A549 (cell line): ENCODE measurements at regions not wholly inside any gene's neighbourhood (a gene's known extent, or its start where the extent isn't known, plus 50 kb on each side); places are given as distances from the start of the nearest gene placed in this dataset.

ENCODE experiments used
- TF ChIP-seq, protein P1 (sequence below): fragments of 150-350 bp; IDR thresholded peaks from 2 replicates; pipeline ENCODE4 v1.6.1; 2014; ENCODE audit warnings: low read depth, mild to moderate bottlenecking, low read length
- TF ChIP-seq, protein P2 (sequence below): fragments of >200 bp; sonication (Bioruptor Twin); formaldehyde crosslinking; IDR thresholded peaks from 3 replicates; pipeline ENCODE4 v1.5.1; 2016
- TF ChIP-seq, protein P3 (sequence below): IDR thresholded peaks from 2 replicates; pipeline ENCODE4 v1.6.1; 2012

DNA sequence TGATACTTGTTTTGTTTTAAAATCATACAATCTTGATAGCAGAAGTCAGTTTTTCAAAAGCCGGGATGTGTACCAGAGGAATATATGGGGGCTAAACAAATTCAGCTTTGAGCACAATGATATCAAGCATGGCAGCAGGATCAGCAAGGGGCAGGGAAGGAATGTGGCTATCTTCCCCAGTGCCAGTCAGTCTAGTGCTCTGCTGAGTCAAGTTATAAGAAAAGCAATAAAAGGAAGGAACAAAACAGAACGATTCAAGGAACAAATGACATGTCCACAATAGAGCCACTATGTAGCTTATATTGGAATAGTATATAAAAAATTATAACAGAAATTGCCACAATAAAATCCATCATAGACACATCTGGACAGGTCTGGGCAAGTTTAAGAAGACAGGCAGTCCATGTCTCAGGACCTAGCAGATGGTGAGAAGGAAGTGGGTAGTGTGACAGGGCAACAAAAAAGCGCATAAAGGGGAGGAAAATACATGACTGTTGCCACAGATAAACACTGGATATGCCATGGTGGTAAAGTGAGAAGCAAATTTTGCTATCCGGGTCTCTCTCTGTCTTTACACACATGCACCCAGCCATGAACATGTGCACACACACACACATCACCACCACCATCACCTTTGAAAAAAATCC lies 518.2 kb upstream of the HTR2C start:
- TF ChIP-seq, protein P1, sequence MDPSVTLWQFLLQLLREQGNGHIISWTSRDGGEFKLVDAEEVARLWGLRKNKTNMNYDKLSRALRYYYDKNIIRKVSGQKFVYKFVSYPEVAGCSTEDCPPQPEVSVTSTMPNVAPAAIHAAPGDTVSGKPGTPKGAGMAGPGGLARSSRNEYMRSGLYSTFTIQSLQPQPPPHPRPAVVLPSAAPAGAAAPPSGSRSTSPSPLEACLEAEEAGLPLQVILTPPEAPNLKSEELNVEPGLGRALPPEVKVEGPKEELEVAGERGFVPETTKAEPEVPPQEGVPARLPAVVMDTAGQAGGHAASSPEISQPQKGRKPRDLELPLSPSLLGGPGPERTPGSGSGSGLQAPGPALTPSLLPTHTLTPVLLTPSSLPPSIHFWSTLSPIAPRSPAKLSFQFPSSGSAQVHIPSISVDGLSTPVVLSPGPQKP = no peak
- TF ChIP-seq, protein P2, sequence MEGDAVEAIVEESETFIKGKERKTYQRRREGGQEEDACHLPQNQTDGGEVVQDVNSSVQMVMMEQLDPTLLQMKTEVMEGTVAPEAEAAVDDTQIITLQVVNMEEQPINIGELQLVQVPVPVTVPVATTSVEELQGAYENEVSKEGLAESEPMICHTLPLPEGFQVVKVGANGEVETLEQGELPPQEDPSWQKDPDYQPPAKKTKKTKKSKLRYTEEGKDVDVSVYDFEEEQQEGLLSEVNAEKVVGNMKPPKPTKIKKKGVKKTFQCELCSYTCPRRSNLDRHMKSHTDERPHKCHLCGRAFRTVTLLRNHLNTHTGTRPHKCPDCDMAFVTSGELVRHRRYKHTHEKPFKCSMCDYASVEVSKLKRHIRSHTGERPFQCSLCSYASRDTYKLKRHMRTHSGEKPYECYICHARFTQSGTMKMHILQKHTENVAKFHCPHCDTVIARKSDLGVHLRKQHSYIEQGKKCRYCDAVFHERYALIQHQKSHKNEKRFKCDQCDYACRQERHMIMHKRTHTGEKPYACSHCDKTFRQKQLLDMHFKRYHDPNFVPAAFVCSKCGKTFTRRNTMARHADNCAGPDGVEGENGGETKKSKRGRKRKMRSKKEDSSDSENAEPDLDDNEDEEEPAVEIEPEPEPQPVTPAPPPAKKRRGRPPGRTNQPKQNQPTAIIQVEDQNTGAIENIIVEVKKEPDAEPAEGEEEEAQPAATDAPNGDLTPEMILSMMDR = no peak
- TF ChIP-seq, protein P3, sequence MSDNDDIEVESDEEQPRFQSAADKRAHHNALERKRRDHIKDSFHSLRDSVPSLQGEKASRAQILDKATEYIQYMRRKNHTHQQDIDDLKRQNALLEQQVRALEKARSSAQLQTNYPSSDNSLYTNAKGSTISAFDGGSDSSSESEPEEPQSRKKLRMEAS = no peak
